GM12874 (cell line): ENCODE measurements at regions not wholly inside any gene's neighbourhood (a gene's known extent, or its start where the extent isn't known, plus 50 kb on each side); places are given as distances from the start of the nearest gene placed in this dataset.

Experiments used
- CTCF ChIP-seq: IDR thresholded peaks from 2 replicates; pipeline ENCODE4 v1.5.1; 2011; ENCODE audit warnings: low read depth, mild to moderate bottlenecking, control low read depth, low read length, moderate library complexity; ENCODE audit not compliant: insufficient read depth

DNA sequence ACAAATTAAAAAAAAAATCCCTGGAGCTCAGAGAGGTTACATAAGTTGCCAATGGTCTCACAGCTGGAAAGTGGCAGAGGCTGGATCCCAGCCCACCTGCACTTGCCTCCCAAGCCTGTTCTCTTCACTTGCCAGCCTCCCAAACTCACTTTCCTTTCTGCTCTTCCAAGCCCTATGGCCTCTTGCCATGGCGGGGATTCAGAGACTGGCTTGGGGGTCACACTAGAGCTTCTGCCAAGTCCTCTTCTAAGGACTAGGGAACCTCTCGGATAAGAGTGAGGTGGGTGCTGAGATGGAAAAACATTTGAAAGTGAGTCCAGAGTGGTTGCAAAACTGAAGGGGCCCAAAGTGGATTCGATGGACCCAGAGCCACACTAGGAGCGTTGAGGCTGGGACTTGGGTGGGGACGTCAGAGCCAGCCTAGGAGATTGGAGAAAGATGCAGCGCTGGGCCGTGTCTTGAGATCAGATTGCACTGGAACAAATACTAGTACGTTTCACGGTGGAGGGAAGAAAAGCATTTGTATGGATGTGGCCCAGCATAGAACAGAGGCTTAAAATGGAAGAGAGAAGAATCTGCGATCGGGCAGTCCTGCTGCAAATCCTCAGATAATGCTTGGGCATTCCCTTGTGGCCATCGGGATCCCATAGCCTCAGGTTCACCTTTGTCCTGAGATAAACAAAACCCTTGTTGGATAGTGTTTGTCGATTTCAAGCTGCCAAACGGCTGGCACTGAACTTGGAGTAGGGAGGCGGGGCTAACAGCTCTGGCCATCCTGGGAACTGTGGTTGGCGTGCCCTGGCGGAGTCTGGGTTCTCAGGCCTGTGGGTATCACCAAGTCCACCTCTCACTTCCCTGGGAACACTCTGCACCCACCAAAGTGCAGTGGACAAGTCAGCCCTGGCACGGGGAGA lies 84.8 kb downstream of the ING1 start:
- no peak for TF ChIP-seq CTCF

- TF ChIP-seq CTCF: no peak
Observed at GRCh38 chr13:110799246-110800236, 86.0 kb downstream of the ING1 start.

DNA sequence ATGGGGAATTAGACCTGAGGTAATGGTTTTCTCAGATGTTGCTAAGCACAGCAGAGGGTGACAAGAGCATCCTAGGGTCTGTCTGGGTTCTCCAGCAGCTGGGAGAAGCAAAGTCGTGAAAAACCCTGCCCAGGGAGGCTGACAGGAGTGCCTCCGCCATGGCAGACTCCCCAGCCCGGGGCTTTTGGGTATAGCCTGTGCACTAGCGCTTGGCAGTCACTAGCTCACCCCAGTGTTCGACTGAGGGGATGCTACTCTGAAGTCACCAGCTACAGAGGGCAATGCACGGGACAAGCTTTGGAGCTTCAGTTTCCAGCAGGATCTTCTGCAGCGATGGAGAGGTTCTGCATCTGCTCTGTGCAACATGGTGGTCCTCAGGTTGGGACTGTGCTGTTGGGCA lies 87.5 kb downstream of the ING1 start:
- no peak for TF ChIP-seq CTCF

GRCh38 chr13:110802260-110802659 lies 88.8 kb downstream of the ING1 start:
- TF ChIP-seq CTCF: no peak

DNA sequence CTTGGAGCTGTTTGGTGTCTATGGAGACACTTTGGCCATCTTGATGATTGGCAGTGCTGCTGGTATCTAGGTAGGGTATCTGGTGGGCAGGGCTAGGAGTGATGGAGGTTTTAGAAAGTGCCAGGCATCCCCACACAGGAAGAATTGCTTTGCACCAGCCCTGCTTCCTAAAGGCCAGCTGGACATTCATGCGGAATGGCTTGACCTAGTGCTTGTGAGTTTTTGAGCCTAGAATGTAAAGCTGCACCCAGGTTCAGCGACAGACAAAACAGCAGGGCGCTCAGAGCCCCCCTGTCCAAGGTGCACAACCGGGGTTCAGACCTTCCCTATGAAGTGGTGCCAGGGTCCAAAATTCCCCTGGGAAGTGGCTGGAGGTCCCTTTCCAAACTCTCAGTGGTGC lies 93.1 kb downstream of the ING1 start:
- no peak for TF ChIP-seq CTCF

DNA sequence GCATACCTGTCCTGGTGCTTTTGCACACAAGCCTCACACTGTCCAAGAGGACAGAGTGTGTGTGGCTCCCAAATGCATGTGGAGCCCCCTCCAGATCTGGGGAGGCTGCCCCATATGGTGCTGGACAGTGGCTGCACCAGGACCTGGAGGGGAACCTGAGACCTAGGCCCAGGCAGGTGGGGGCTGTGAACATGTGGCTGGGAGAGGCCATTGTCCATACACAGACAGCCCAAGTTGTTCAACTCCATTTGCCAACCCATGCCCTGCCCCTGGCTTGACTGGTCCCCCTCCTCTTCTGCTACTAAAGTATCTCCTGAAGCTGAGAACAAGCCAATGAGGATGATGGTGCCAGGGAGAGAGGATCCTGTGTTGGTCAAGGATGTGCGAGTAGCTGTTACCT lies 94.0 kb downstream of the ING1 start:
- no peak for TF ChIP-seq CTCF

DNA sequence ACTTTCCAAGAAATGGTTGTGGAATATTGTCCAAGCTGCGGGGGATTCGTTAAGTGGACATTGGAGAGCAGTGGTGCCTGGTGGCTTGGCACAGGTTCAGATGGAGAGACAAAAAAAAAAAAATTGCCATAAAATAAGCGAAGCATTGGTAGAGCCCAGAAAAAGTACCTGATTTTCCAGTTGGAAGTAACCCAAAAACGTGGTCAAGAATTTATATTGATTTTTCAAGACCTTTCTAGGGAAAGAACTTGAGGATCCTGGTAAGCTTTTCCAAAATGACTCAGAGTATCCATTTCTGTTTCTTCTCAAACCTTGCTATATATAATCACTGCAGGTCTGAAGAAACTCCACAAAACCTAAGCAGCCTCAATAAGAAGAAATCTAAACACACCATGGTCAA lies 94.6 kb downstream of the ING1 start:
- no peak for TF ChIP-seq CTCF
